ENCODE measurements at regions not wholly inside any gene's neighbourhood (a gene's known extent, or its start where the extent isn't known, plus 50 kb on each side); places are given as distances from the start of the nearest gene placed in this dataset.
"Not testable (repeated sequence)": the region's sequence is repeated elsewhere in the genome, so short reads cannot be mapped to it uniquely, and the experiment has no call there.

DNA sequence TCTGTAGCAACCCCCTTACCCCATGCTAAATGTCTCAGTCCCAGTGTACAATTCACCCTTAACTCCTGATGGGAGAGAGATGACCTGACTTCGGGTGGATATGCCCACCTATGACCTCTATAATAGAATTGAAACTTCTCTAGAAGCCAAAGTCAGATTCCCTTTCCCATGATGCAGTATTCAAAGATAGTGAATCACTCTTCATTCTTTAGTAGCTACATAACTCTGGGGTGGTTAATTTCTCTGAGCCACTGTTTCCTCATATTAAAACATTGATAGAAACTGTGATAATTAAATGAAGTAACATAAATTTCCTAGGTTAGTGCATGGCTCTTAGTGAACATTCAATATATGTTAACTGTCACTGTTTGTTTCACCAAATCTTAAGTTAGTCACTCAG, 500.4 kb downstream of the COL12A1 start:
- no peak for DNase-seq

DNA sequence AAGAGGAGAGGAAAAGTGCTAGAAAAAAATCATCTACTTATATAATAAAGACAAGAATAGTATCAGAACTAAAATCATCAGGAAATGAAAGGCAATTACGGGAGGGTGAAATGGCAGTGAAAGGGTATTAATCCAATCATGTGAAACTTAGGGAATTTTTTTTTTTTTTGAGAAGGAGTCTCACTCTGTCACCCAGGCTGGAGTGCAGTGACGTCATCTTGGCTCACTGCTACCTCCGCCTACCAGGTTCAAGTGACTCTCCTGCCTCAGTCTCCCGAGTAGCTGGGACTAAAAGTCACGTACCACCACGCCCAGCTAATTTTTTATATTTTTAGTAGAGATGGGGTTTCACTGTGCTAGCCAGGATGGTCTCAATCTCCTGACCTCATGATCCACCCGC, 501.3 kb downstream of the COL12A1 start:
- not testable (repeated sequence) for DNase-seq

DNA sequence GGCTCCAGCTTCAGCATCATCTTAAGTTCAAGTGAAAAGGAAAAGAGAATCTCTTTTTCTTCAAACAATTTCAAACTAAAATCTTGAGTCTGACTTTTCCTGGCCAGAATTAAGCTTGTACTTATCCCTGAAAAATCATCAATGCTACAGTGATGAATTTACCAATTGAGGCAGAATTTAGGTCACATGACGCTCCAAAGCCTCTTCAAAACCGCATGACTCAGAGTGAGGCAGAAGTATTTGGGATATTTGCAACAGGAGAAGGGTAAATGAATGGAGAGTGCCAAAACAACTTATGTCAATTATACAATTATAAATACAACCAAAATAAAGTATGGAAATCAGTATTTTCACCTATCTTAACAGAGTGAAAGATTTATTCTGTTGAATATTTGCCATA, 515.5 kb downstream of the COL12A1 start:
- DNase-seq: no peak

DNA sequence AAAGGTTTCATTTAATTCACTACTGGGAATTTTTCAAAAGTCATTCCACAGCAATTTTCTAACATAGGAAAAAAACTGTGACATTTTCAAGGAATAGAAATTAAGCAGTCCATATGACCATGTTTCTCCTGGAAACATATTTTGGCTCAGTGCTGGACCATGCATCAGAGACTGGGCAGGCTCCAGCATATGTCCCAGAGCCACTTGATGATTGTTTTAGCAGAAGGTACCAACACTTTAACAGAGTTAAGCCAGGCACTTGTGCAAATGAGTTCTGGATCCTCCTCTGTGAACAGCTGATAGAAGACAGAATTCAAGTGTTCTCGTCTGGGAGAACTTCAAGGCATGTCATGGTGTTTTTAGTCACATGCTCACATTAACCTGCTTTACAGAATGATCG, 516.3 kb downstream of the COL12A1 start:
- DNase-seq: no peak

DNA sequence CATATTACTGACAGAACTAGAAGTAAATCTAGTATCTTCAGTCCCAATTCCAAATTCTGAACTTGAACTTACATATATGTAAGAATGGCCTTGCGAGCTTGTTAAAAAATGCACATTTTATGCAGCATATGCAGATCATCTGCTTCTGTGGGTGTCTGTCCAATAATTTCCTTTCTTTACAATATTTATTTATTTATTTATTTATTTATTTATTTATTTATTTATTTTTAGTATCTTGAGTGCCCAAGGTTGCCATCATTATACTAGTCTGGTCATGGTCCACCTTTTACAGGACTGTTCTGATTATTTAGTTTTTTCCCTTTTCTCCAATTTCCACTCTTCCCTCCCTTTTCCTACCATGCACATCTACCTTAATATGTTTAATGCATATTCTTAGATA, 528.4 kb downstream of the COL12A1 start:
- DNase-seq: no peak

DNA sequence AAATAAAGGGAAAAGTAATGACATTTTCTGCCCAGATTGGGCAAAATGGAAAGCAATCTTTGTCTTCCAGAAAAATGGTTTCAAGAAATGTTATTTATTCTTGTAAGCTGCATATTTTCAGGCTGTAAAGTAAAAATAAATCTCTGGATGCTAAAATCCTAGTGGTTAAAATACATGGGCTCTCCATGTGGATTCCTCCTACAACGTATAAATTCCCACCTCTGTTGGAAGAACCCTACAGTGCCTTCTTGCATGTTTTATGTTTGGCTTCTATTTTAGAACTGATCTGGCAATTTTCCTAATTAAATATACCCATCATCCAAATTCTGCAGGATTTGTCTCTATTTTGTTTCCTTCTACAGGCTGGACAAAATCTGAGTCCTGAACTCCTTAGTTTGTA, 528.9 kb downstream of the COL12A1 start:
- DNase-seq: no peak

DNA sequence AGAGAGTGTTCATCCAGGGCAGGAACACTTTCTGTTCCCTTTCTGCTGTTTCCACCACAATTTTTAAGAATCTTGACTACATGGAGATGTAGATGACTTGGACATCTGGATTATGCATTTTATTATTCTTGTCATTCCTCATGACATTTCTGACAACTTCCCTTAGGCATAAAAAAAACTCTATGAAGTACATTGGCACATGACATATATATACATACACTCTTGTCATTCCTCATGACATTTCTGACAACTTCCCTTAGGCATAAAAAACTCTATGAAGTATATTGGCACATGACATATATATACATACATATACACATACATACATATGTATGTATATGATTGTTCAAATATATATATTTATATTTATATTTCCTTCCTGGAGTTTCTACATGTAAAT, 531.5 kb downstream of the COL12A1 start:
- no peak for DNase-seq

DNA sequence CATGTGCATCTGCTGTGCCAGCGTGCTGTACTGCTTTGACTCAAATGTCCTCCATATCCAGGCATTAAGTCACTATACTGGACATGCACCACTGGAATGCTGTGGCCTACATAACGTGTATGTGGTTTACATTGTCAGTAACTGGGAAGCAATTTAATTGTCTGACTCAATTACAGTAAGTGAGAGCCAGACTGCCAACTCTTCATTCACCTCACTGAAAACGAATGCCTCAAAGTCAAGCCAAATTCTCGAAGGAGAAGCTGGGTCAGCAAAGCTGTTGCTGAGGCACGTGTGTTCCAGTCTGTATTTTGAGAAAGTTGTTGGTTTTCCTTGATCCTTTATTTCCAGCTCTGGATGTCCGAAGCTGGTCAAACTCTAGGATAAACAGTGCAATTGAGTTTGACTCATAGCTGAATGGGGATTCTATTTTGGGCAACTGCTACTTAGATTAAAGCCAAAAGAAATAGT, 534.3 kb downstream of the COL12A1 start:
- DNase-seq: no peak

DNA sequence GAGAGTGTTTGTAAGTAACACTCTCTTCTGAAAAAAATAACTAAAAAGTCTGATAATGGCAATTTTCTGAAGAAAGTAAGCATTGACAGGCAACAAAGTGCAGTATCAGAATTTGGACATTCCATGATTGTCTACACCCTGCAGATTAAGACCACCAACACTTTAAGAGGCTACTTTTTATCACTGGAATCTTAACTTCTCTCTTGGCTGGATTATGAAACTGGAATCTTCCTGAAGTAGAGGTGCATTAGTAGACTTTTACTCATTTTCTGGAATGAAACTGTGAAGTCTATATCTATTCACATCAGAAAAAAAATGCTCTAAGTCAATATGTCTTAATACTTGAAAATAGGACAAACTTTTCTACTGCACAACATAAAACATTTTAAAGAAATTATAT, 547.5 kb downstream of the COL12A1 start:
- DNase-seq: no peak

DNA sequence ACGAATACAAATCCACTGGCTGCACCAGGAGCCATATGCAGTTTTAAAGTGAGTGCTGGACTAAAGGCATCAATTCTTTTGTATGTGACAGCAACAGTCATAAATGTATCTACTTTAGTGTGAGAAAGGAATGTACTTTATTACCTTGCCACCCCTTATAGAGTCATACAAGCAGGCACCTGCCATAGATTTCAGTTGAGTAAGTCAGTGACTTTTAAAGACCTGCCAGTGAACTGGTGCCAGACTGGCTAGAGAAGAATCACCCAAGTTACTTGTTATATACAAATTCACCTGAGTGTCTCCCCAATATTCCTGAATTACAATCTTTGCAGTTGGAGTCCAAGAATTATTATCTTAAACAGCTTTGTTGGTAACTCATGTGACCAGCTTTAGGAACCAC, 547.9 kb downstream of the COL12A1 start:
- DNase-seq: no peak

DNA sequence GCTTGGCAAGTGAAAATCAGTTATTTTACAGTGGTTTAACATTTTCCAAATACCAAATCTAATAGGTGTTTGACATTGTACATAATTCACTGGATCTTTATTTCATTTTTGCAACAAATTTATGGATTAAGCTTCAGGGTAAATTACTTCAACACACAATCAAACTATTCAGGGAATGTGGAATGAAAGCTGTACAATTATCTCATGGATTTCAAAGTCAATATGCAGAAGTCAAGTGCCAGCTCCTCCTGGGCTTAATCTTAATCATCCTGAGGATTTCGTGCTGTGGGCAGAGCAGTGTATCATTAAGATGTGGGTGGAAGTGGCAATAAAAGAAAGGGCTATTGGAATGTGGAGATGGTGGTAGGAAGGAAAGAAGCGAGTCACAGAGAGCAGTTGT, 548.8 kb downstream of the COL12A1 start:
- no peak for DNase-seq

DNA sequence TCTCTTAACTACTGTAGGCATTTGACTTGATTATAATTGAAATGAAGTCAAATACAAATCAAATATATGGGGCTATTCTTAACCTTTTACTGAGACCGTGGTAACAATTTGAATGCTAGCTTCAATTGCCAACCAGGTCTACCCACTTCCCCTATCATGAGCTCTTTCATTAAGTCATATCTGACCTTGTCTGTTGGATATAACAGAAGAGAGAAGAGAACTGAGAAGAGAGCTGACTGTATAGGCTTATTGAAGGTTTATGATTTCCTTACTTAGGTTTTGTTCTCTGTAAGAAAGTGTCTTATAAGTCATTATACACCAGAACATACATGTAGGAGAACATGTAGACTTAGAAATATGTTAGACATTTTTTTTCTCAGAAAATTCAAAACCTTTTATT, 549.4 kb downstream of the COL12A1 start:
- no peak for DNase-seq

DNA sequence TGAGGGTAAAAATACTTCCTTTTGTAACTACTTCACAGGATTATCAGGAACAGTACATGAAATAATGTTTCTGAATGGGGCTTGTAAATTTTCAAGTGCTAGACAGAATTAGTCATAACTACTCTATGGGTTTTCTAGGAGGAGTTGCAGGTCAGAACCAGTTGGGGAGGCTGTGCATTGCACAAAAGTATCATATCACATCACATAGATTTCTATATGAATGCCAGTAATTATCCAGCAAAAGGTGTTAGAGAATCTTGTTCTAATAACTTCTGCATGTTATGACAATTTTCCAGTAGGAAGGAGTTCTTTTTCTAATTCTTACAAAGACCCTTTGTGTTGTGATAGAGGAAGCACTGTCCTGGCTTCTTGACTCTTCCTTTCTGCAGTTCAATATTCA, 551.6 kb downstream of the COL12A1 start:
- no peak for DNase-seq

DNA sequence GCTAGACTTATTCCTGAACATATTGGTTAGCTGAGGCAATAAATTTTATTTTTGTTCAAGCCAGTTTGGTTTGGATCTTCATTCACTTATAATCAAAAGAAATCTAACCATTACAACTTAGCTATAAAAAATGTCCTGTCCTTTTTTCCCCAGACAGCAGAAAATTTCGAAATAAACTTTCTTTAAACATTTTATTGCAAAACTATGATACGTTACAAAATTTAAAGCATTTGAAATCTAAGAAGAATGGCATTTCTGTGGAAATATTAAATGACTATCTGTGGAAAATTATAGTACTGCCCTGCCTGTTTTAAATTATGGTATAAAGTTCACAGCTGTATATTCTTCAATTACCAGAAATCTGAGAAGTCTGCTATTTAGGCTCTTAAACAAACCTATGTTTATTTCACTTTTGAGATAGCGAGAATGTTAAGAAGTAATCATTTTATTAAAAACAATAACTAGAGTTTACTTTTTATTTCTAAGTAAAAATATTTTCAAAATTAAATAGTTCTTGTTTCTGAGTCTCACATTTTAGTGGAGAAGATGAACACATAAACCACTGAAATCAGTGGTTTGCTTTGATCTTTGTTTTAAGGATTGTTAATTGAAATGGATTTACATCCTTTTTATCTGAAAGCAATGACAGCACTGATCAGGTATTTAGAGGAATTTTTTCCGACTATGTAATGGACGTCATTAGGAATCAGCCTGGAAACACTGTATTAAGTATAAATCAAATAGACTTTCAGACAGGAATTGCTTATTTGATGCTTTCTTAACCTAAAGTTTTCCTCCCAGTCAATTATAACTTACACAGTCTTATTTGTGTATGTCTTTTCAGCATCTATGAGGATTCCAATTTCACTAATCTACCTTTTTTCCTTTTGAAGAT, 553.7 kb downstream of the COL12A1 start:
- no peak for DNase-seq

DNA sequence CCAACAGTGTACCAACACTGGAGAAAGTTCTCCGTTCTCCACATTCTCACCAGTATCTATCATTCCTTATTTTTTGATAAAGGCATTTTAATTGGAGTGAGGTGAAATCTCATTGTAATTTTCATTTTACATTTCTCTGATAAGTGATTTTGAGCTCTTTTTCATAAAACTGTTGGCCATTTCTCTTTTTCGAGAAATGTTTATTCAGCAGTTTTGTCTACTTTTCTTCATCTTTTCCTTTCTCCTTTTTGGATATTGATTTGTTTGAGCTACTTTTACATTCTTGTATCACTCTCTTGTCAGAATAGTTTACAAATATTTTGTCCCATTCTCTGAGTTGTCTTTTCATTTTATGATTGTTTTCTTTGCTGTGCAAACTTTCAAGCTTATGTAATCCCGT, 555.2 kb downstream of the COL12A1 start:
- DNase-seq: no peak

DNA sequence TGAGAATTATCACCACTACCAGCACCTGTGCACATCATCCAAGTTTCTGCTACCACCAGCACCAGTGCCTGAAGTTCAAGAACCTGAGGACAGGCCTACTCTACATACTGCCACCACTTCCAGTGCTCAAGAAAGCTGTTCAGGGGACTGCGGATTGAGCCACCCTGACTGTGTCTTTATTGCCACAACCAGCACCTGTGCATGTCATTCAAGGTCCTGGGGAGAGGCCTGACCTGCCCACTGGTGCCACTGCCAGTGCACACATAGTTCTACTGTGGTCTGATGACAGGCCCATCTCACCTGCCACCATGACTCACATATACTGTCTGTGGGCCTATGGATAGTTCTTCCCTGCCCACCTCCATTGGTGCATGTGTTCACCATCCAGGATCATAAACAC, 559.4 kb downstream of the COL12A1 start:
- DNase-seq: no peak

DNA sequence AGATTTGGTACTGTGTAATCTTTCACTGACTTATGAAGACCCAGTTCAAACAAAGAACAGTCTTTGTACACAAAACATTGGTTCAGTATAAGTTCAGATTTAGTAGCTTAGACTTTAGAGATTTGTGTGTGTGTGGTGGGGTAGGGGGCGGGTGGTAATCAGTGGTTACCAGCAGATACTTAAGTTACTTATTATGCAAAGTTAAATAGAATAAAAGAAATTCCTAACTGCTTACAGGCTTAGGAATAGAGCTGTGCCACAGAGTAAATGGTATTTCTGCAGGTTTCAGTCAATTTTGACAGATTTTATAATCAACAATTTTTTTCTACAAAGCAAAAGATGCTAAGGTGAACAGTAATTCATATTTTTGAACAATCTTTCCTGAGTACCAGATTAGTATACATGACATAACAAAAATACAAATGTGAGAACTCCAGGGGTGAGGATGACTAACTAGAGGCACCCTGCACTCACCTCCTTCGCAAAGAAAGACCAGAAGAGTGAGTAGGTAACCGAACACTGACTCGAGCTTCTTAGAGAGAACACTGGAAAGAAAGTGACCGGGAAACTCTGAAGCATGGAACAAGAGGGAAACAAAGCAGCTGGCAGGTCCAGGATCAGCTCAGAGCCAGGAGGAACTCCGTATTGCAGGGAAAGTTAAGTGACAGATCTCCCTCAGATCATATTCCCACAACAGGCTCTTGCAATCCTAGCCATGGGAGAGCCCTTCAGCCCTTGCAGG, 560.6 kb downstream of the COL12A1 start:
- DNase-seq: no peak

DNA sequence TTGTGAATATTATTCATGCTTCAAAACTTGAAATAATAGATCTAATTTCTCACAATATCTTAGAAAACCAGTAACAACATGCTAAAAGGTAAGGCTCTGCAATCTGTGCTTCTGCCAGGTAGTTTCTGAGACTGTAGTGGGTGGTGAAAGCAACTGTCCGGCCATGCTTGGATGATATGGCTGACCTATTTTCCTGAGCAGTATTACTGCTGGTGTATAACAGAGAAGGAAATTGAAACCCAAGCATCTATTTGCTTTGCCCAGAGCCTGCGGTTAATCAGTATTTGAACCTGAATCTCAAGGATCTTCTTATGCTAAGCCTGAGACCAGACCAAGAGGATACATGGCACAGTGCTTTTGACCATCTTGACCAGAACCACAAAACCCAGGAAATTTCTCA, 563.8 kb downstream of the COL12A1 start:
- DNase-seq: no peak

DNA sequence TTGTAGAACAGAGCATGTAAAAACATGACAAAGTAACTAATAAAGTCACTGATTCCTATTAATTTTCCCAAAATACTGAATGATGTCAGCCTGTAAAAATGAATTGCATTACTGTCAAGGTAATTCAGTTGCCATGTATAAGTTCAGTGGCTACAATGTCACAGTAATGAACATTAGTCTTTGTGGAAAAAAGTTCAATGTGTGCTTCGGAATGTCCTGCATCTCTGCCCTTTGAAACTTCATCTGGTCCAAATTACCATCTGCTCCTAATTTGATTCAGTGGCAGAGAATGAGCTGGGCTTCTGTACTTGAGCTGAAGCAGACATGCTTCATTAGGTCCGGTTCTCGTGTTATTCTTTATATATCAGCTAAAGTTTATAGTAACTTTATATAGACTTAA, 567.4 kb downstream of the COL12A1 start:
- no peak for DNase-seq

DNA sequence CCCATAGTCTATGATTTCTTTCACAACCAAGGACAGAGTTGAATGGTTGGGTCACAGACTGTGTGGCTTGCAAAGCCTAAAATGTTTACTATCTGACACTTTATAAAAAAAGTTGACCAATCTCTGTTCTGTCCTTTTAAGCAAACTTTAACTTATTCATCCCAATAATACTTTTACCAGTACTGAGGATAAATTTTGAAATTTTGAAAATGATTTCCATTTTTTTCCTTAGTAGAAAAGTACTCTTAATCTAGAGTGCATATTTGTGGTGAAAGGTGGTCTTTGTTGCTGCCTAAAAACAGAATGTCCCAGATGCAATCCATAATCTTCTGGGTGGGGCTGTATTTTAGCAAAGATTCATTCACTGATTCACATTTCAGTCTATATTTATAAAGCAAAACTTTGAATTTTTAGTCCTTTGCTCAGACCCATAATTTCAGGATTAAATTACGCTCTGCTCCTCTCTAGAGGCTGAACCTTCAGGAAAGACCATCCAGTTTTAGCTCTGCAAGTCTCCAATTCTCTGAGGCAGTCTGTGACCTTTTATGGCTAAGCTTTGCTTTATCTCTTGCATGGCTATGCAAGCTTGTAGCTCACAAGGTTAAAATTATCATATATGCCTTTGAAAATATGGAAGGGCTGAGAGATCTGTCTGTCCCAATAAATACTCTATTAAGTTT, 573.5 kb downstream of the COL12A1 start:
- DNase-seq: no peak

DNA sequence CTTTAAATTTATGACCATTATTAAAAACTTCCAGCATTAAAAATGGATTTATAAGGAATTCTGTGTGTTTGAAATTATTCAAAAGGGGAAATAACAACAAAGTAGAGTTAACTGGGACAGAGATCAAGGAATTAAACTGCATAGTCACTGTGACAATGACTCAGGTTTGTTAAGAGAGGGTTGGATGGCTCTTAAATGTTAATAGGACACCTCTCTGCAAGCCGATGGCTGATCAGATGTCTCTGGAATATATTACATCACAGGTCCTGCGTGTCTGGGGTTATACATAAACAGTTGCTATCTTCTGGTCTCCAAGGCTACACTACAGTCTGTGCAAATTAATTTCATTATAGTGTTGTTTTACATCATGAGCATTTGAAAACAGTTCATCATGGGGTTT, 574.3 kb downstream of the COL12A1 start:
- DNase-seq: no peak

DNA sequence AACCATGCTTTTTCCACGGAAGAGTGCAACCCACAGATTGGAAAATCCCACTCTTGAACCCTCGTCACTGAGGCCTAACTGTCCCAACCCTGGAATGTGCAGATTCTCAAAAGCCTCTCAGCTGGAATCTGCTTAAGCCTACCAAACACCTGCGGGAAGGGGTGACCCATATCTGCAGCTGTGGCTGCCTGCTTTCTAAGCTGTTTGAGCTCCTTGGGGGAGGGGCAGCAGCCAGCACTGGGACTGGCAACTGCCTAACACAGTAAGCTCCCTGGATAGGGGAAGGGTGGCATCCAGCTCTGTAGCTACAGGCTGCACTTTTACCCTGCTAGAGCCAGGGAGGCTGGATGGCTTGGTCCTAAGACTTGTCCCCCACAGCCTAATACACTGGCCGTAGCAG, 579.6 kb downstream of the COL12A1 start:
- DNase-seq: no peak

DNA sequence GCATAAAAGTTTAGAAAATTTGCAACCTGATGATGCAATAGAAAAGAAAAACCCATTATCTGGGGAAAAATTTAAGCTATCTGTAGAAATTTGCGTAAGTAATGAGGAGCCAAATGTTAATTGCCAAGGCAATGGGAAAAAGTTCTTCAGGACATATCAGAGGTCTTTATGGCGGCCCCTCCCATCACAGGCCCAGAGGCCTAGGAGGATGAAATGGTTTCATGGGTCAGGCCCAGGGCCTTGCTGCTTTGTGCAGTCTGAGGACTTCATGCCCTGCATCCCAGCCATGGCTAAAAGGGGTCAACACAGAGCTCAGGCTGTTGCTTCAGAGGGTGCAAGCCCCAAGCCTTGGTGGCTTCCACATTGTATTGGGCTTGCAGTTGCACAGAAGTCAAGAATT, 582.8 kb downstream of the COL12A1 start:
- DNase-seq: no peak

DNA sequence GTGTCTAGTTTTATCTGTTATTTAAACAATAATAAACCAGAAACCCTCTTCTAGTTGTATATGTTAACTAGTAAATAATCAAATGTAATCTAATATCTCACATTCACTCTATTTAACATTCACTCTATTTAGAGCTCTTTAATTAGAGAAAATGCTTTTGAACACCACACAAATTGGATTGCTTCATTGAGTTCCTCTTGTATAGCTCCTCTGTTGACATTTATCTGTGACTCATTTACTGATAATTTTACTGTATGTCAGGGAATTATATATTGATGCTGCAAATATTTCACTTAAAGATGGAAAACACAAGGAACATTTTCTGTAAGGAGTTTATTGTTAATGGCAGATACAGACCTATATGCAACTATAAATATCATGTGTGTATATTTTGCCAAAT, 594.6 kb downstream of the COL12A1 start:
- DNase-seq: no peak

Data from suppressor macrophage treated with lipopolysaccharide for 1 hour (primary cell).